CD14-positive monocyte (primary cell): ENCODE measurements at regions not wholly inside any gene's neighbourhood (a gene's known extent, or its start where the extent isn't known, plus 50 kb on each side); places are given as distances from the start of the nearest gene placed in this dataset.

ENCODE experiments used
- DNase-seq, 3 donors: peaks; one replicate each; pipeline ENCODE4 v3.0.0-alpha.2; 2011 to 2022
- H2AFZ ChIP-seq: 2 replicates; pipeline ENCODE4 v1.6.0; 2012; ENCODE audit warnings: mild to moderate bottlenecking, low read depth, low read length, inconsistent platforms; ENCODE audit not compliant: insufficient read depth, poor library complexity, severe bottlenecking
- H3K27ac ChIP-seq, 2 donors: 1 replicate in 1 of 2; 2 replicates in 1 of 2; pipeline ENCODE4 v1.5.1; 2012 to 2013; ENCODE audit warnings: low read length in 2 of 2, control low read depth in 1 of 2, inconsistent platforms in 1 of 2, low read depth in 1 of 2, mild to moderate bottlenecking in 1 of 2
- H3K27me3 ChIP-seq, 2 donors: one replicate each; pipeline versions ENCODE4 v1.6.0 to v1.6.1; 2011 to 2013; ENCODE audit warnings: low read length in 2 of 2; ENCODE audit not compliant: control insufficient read depth in 2 of 2, insufficient read depth in 2 of 2
- H3K36me3 ChIP-seq, 2 donors: replicated peaks in 1 of 2; 1 replicate in 1 of 2; 2 replicates in 1 of 2; pipeline versions ENCODE4 v1.5.1 to v1.6.1; 2012 to 2013; ENCODE audit warnings: low read length in 2 of 2, control low read depth in 1 of 2, inconsistent platforms in 1 of 2, mild to moderate bottlenecking in 1 of 2; ENCODE audit not compliant: insufficient read depth in 2 of 2, control insufficient read depth in 1 of 2
- H3K4me1 ChIP-seq, 2 donors: 1 replicate in 1 of 2; 2 replicates in 1 of 2; pipeline versions ENCODE4 v1.5.1 to v1.6.1; 2012 to 2013; ENCODE audit warnings: low read length in 2 of 2, control low read depth in 1 of 2, inconsistent platforms in 1 of 2, mild to moderate bottlenecking in 1 of 2, moderate library complexity in 1 of 2; ENCODE audit not compliant: insufficient read depth in 2 of 2, control insufficient read depth in 1 of 2
- H3K4me2 ChIP-seq: replicated peaks from 2 replicates; pipeline ENCODE3; 2012; ENCODE audit warnings: low read length, moderate library complexity, mild to moderate bottlenecking; ENCODE audit not compliant: poor library complexity, severe bottlenecking; ENCODE audit errors: extremely low read depth
- H3K4me3 ChIP-seq, 3 experiments: fragments of 200-600 bp in 1 of 3; sonication (generic) in 1 of 3; replicated peaks in 1 of 3; 1 replicate in 2 of 3; 2 replicates in 1 of 3; pipeline ENCODE4 v1.5.1; 2011 to 2013; ENCODE audit warnings: low read length in 3 of 3, mild to moderate bottlenecking in 3 of 3, control low read depth in 2 of 3, low read depth in 2 of 3, inconsistent platforms in 1 of 3, moderate library complexity in 1 of 3
- H3K79me2 ChIP-seq: 2 replicates; pipeline ENCODE4 v1.6.0; 2012; ENCODE audit warnings: mild to moderate bottlenecking, control low read depth, inconsistent platforms, low read length, moderate library complexity; ENCODE audit not compliant: insufficient read depth
- H3K9ac ChIP-seq: 2 replicates; pipeline ENCODE4 v1.6.0; 2017; ENCODE audit warnings: low read length, mild to moderate bottlenecking; ENCODE audit not compliant: insufficient read depth, poor library complexity, severe bottlenecking
- H3K9me3 ChIP-seq, 2 donors: replicated peaks in 1 of 2; 1 replicate in 1 of 2; 2 replicates in 1 of 2; pipeline versions ENCODE4 v1.5.1 to v1.6.1; 2012 to 2013; ENCODE audit warnings: low read length in 2 of 2, control low read depth in 1 of 2; ENCODE audit not compliant: control insufficient read depth in 1 of 2, insufficient read depth in 1 of 2
- H4K20me1 ChIP-seq: 2 replicates; pipeline ENCODE4 v1.6.0; 2012; ENCODE audit warnings: mild to moderate bottlenecking, low read length, control low read depth, moderate library complexity; ENCODE audit not compliant: insufficient read depth
- H3K27ac Mint-ChIP-seq, 7 donors: one replicate each; pipeline ENCODE4 v1.8.0; 2020; ENCODE audit warnings: mild to moderate bottlenecking in 7 of 7, mixed read lengths in 7 of 7, moderate library complexity in 6 of 7, inconsistent platforms in 2 of 7
- H3K27me3 Mint-ChIP-seq, 3 donors: one replicate each; pipeline ENCODE4 v1.8.0; 2021 to 2022; ENCODE audit warnings: low read depth in 3 of 3, mild to moderate bottlenecking in 3 of 3, mixed read lengths in 3 of 3, moderate library complexity in 3 of 3, inconsistent platforms in 1 of 3
- H3K36me3 Mint-ChIP-seq, 2 donors: one replicate each; pipeline ENCODE4 v1.8.0; 2020; ENCODE audit warnings: mixed read lengths in 2 of 2, inconsistent platforms in 1 of 2, mild to moderate bottlenecking in 1 of 2
- H3K4me1 Mint-ChIP-seq: one replicate; pipeline ENCODE4 v1.8.0; 2020; ENCODE audit warnings: mild to moderate bottlenecking, mixed read lengths
- H3K4me3 Mint-ChIP-seq, 2 donors: one replicate each; pipeline ENCODE4 v1.8.0; 2020; ENCODE audit warnings: mild to moderate bottlenecking in 2 of 2, mixed read lengths in 2 of 2, moderate library complexity in 1 of 2
- H3K9me3 Mint-ChIP-seq, 7 donors: one replicate each; pipeline ENCODE4 v1.8.0; 2020 to 2022; ENCODE audit warnings: mixed read lengths in 7 of 7, mild to moderate bottlenecking in 6 of 7, moderate library complexity in 6 of 7, inconsistent platforms in 2 of 7
- WGBS: methylation state at CpG from one replicate; pipeline ENCODE4 v1.1.5; 2013; ENCODE audit warnings: missing lambda C conversion rate; ENCODE audit not compliant: insufficient coverage; 5-methylcytosine and 5-hydroxymethylcytosine counted together
- intact Hi-C, 2 donors: fragments of 100-400 bp; cut with micrococcal nuclease; formaldehyde crosslinking; loops; one replicate each; pipeline versions ENCODE4 v1.15.0 to v1.15.1; 2023
- TF ChIP-seq, protein P1 (sequence below): fragments of 200-600 bp; IDR thresholded peaks from one replicate; pipeline ENCODE4 v1.8.0; 2022; ENCODE audit warnings: antibody characterized with exemption, mild to moderate bottlenecking

DNA sequence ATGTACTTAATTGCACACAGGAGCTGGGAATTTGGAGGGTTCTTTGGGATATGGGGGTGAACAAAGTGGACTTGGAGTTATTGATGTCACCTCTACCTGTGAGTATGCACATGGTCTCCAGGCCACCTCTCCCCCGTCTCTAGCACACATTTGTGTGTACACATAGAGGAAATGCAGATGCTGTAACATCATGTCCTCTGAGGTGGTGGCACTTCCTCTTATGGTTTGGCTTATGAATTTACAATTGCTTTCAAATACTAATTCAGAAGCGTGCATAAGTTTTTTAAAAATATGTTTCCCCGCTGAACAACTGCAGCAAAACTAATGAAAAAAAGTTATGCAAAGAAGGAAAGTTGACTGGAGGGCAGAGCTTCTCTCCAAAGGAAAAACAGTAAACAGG lies 152.0 kb upstream of the TENM4 start:
- H3K9me3 Mint-ChIP-seq, result peaks cover 0 to 15% (median 6%) of the 10 kb centered on the region in 7 donors
- intact Hi-C loops, result no loop called here
- H3K9ac ChIP-seq, result no peak overlapping the region
- TF ChIP-seq, protein P1, sequence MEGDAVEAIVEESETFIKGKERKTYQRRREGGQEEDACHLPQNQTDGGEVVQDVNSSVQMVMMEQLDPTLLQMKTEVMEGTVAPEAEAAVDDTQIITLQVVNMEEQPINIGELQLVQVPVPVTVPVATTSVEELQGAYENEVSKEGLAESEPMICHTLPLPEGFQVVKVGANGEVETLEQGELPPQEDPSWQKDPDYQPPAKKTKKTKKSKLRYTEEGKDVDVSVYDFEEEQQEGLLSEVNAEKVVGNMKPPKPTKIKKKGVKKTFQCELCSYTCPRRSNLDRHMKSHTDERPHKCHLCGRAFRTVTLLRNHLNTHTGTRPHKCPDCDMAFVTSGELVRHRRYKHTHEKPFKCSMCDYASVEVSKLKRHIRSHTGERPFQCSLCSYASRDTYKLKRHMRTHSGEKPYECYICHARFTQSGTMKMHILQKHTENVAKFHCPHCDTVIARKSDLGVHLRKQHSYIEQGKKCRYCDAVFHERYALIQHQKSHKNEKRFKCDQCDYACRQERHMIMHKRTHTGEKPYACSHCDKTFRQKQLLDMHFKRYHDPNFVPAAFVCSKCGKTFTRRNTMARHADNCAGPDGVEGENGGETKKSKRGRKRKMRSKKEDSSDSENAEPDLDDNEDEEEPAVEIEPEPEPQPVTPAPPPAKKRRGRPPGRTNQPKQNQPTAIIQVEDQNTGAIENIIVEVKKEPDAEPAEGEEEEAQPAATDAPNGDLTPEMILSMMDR, result no peak
- no peaks in the 10 kb centered on the region for H3K27me3 ChIP-seq
- no peak overlapping the region for H3K27ac Mint-ChIP-seq
- H3K4me3 Mint-ChIP-seq, result no peak overlapping the region
- H3K4me1 ChIP-seq, result no peaks in the 10 kb centered on the region
- no peaks in the 10 kb centered on the region for H3K36me3 Mint-ChIP-seq
- H3K36me3 ChIP-seq, result no peaks in the 10 kb centered on the region
- no peaks in the 10 kb centered on the region for H3K4me1 Mint-ChIP-seq
- H3K4me2 ChIP-seq, result no peak overlapping the region
- peaks cover 0 to 3% (median 0%) of the 10 kb centered on the region in 3 donors for H3K27me3 Mint-ChIP-seq
- H2AFZ ChIP-seq, result no peak overlapping the region
- peaks cover 0 to 3% of the 10 kb centered on the region in 2 donors for H3K9me3 ChIP-seq
- no peak for DNase-seq
- no peaks in the 10 kb centered on the region for H3K79me2 ChIP-seq
- H3K4me3 ChIP-seq, result no peak overlapping the region
- H4K20me1 ChIP-seq, result no peaks in the 10 kb centered on the region
- no peak overlapping the region for H3K27ac ChIP-seq
- WGBS, result 40% methylated on average over 1 of the region's 3 CpGs

DNA sequence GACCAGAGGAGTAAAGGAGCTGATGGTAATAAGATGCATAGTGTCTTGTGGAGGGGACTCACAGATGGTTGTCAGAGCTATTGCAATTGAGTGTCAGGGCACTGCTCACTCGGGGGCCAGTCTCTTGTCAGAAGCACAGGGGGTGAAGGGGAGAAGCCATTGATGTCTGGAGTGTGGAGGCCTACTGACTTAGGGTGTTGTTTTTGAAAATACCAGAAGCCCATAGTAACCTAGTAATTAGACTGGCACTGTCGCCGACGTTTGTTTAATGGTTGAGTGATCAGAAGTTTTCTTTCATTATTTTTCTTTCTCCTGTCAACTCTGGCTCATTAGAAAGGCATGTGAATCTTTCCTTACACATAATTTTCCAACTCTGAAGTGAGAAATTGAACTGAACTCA lies 151.6 kb upstream of the TENM4 start:
- H3K36me3 Mint-ChIP-seq, result no peaks in the 10 kb centered on the region
- Histone ChIP-seq H3K4me2 (no peak overlapping the region), H3K4me1 (no peaks in the 10 kb centered on the region), H3K9me3 (peaks cover 0 to 3% of the 10 kb centered on the region in 2 donors), H3K79me2 (no peaks in the 10 kb centered on the region), H3K4me3 (no peak overlapping the region), H3K9ac (no peak overlapping the region), H3K27me3 (no peaks in the 10 kb centered on the region), H2AFZ (no peak overlapping the region), H4K20me1 (no peaks in the 10 kb centered on the region), H3K27ac (no peak overlapping the region), H3K36me3 (no peaks in the 10 kb centered on the region)
- no peak overlapping the region for H3K4me3 Mint-ChIP-seq
- H3K27me3 Mint-ChIP-seq, result peaks cover 0 to 3% (median 0%) of the 10 kb centered on the region in 3 donors
- no CpG with 5 or more reads among the region's 4 CpGs for WGBS
- intact Hi-C loops, result no loop called here
- peaks cover 0 to 18% (median 8%) of the 10 kb centered on the region in 7 donors for H3K9me3 Mint-ChIP-seq
- TF ChIP-seq, protein P1, result no peak
- DNase-seq, result no peak
- no peaks in the 10 kb centered on the region for H3K4me1 Mint-ChIP-seq
- no peak overlapping the region for H3K27ac Mint-ChIP-seq
